HG03064 (cell line): ENCODE measurements at regions not wholly inside any gene's neighbourhood (a gene's known extent, or its start where the extent isn't known, plus 50 kb on each side); places are given as distances from the start of the nearest gene placed in this dataset.

Experiments used
- ATAC-seq: cut with Tn5 transposase; IDR thresholded peaks from one replicate; pipeline ENCODE4 v1.9.1; 2021; ENCODE audit warnings: low read depth; ENCODE audit not compliant: unreplicated experiment

- no peak for ATAC-seq
Measured at GRCh38 chr11:104465321-104465720, 301.4 kb upstream of the PDGFD start.

DNA sequence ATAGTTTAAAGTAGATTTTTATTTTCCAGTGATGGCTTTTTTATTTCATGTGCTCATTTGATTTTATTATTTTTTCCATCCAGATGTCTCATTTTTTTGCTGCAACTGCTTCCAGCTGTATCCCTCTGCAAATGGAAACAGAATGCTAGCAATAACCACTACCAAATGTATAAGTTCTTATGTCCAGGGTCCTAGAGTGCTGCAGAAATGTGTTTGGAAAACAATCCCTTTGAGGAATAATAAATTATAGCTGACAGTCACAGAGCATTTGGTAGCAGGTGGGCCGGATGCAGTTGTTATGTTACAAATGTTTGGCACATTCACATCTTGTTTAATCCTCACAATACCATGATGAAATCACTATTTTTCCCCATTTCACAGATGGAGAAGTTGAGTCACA is 300.7 kb upstream of the PDGFD start:
- no peak for ATAC-seq

DNA sequence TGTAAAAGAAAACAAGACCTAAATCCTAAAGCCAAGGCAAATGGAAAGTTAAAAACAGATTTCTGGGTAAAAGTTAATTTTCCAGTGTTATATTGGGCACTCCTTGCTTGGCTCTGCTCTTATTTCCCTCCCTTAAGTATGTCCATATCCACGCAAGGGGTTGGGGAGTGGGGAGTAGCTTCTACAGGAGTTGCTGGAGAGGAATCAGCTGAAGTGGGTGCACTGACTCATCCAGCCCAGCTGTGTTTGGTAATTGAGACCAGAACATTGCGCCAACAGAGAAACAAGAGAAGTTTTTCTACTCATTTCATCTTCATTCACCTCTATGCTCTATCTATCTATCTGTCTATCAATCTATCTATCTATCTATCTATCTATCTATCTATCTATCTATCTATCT is 298.4 kb upstream of the PDGFD start:
- ATAC-seq: no peak

GRCh38 chr11:104451197-104451893 is 287.4 kb upstream of the PDGFD start:
- ATAC-seq: no peak

- ATAC-seq: no peak
Measured at GRCh38 chr11:104443387-104443786, 279.4 kb upstream of the PDGFD start.

GRCh38 chr11:104442321-104442720 is 278.4 kb upstream of the PDGFD start:
- no peak for ATAC-seq

GRCh38 chr11:104435494-104435893 is 271.5 kb upstream of the PDGFD start:
- no peak for ATAC-seq

DNA sequence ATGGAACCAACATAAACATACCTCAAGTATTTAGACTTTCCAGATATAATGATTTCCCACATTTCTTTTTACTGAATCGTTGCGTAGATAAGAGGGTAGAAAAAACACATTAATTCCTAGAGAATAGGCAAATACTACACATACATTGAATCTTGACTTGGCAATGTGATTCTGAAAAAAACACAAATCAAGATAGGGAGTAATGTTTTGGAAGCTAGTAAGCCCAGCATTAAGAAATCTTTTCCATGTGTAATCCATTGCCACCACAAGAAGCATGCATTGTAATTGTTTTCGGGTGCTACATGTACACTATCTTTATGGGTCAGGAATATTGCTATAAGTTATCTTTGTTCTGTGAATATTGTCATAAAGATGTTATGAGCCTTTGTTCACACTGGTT is 269.8 kb upstream of the PDGFD start:
- no peak for ATAC-seq

GRCh38 chr11:104432981-104433380 is 269.0 kb upstream of the PDGFD start:
- no peak for ATAC-seq

DNA sequence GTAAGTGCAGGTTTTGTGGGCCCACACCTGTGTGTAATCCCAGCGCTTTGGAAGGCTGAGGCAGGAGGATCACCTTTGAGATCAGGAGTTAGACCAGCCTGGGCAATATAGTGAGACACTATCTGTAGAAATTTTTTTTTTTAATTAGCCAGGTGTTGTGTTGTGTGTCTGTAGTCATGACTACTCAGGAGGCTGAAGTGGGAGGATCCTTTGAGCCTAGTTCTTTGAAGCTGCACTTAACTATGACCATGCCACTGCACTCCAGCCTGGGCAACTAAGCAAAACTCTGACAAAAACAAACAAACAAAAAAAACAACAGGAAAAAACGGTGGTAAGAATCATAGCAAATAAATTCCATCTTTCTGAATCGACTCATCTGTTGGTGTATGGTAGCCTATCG is 268.6 kb upstream of the PDGFD start:
- ATAC-seq: no peak

- no peak for ATAC-seq
Measured at GRCh38 chr11:104422324-104422944, 258.5 kb upstream of the PDGFD start.

- no peak for ATAC-seq
Measured at GRCh38 chr11:104410336-104410735, 246.4 kb upstream of the PDGFD start.

- ATAC-seq: no peak
Measured at GRCh38 chr11:104408630-104409029, 244.7 kb upstream of the PDGFD start.

DNA sequence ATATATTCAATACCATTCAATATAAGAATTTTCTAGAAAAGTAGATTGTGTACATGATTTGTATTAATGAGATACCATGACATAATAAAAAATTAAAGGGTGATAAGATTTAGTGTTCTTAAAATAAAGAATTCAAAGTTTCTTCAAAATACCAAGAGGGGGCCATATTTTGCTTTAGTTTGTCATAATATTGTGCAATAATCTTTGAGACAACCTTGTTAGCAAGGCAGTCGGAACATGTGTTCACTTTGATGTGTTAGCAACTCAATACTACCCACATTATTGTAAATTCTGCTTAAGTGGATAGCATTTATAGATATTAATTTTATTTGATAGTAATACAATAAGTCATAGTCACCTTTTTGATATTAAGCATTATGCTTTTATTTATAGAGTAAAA is 241.3 kb upstream of the PDGFD start:
- ATAC-seq: no peak

- ATAC-seq: no peak
Measured at GRCh38 chr11:104404231-104405175, 240.6 kb upstream of the PDGFD start.

GRCh38 chr11:104402812-104403521 is 239.0 kb upstream of the PDGFD start:
- ATAC-seq: no peak

GRCh38 chr11:104394508-104394907 is 230.6 kb upstream of the PDGFD start:
- no peak for ATAC-seq

DNA sequence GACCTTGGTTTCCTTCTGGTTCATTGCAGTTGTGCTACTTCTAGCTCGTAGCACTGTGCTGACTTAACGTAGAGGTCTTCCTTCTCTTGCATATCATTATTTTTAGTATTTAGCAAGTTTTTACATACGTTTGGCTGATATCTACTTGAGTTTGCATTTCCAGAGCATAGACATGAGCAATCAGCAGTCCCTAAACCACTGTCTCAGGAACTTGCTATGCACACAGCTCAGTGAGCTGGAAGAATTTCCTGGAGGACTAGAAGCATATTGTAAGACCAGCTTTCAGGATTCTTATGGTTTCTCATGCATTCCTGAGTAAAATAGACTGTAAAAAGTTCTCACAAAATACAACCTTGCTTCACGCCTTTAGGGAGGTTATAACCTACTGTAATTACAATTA is 226.7 kb upstream of the PDGFD start:
- no peak for ATAC-seq

DNA sequence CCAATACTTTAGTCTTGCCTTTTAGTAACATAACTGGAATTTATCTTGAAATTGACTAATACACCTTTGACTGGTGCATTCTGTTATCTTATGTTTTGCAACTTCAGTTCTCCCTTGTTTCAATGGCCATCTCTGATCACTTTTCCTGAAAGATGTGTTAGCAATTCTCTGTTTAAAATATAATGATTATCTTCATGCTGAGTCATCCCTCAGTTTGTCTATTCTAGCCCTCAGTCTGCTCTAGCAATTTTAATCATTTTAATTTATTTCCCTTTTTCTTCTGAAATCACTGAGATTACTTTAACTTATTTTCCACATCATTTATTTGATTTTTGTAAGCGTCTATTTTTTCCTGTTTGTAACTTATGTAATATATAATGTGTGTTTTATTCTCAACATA is 221.9 kb upstream of the PDGFD start:
- no peak for ATAC-seq

DNA sequence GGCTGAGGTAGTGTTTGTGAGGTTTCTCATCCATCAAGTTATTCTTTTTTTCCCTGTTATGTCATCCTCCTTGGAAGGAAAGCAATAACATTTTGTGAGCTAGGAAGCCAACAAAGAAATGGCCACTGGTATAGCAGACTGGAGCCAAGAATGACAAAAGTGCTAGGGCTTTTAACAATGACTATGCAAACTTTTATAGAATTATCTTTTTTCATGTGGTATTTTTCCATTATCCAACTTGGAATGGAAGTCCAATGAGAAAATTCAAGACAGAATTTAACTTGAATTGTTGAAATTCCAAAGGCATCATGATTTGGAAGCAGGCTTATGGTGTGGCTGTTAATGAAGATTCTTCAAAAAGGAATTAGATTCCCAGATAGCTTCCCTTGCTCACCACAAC is 216.4 kb upstream of the PDGFD start:
- ATAC-seq: no peak

DNA sequence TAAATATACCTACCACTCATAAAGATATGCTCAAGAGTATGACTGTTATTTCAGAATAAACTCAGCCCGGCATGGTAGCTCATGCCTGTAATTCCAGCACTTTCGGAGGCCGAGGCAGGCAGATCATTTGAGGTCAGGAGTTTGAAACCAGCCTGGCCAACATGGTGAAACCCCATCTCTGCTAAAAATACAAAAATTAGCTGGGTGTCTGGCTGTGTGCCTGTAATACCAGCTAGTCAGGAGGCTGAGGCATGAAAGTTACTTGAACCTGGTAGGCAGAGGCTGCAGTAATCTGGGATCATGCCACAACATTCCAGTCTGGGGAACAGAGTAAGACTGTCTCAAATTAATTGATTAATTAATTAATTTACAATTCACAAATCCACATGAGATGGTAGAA is 208.2 kb upstream of the PDGFD start:
- no peak for ATAC-seq
